ENCODE measurements at regions not wholly inside any gene's neighbourhood (a gene's known extent, or its start where the extent isn't known, plus 50 kb on each side); places are given as distances from the start of the nearest gene placed in this dataset.

DNA sequence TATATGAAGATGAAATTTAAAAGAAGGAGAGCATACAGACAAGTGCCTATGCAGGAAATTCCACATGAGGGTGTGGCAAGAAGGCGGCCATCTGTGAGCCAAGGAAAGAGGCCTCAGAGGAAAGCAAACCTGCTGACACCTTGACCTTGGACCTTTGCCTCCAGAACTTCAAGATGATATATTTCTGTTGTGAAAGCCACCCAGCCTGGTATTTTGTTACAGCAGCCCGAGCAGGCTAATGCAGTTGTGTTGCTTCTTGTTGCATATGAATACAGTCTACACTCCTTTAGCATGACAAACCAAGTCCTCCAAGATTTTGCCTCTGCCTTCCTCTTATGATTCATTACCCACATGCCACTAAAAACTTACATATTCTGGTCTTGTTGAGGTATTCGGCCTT, 374.8 kb upstream of the TRIB2 start:
- WGBS, 2 donors, result 77 to 88% methylated on average over 3 of the region's 3 CpGs
- DNase-seq (ENCODE audit: low spot score in 2 of 2), result no peak
- TF ChIP-seq, protein P1, sequence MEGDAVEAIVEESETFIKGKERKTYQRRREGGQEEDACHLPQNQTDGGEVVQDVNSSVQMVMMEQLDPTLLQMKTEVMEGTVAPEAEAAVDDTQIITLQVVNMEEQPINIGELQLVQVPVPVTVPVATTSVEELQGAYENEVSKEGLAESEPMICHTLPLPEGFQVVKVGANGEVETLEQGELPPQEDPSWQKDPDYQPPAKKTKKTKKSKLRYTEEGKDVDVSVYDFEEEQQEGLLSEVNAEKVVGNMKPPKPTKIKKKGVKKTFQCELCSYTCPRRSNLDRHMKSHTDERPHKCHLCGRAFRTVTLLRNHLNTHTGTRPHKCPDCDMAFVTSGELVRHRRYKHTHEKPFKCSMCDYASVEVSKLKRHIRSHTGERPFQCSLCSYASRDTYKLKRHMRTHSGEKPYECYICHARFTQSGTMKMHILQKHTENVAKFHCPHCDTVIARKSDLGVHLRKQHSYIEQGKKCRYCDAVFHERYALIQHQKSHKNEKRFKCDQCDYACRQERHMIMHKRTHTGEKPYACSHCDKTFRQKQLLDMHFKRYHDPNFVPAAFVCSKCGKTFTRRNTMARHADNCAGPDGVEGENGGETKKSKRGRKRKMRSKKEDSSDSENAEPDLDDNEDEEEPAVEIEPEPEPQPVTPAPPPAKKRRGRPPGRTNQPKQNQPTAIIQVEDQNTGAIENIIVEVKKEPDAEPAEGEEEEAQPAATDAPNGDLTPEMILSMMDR (IDR thresholded peaks at IDR 0.05), result no peak
- TF ChIP-seq POLR2A (IDR thresholded peaks at IDR 0.05), result no peak
- intact Hi-C loops (cut with DNase I; ENCODE audit: low total_unique reads), result no loop called here
- H3K4me3 ChIP-seq (ENCODE audit: low read depth, poor library complexity, severe bottlenecking), result no peak overlapping the region

DNA sequence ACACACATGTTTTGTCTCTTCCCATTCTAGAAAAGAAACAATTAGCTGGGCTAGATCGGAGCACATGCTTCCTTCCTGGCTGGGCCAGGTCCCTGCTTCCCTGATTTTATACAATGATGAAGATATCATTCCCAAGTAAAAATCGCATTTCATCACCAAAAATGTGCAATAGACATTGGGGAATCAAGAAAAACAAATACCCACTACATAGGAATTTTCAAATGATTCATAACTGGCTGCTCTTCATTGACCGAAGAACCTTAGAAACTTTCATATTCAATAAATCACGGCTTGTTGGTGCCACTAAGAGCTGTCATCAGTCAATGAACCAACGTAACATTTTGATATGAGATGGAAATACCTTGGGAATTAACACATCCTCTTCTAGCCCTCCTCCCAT, 373.6 kb upstream of the TRIB2 start:
- 89 to 91% methylated on average over 5 of the region's 5 CpGs for WGBS, 2 donors
- no peak for DNase-seq (ENCODE audit: low spot score in 2 of 2)
- no peak for TF ChIP-seq POLR2A (IDR thresholded peaks at IDR 0.05)
- TF ChIP-seq, protein P1 (IDR thresholded peaks at IDR 0.05), result no peak
- intact Hi-C loops (cut with DNase I; ENCODE audit: low total_unique reads), result no loop called here
- no peak overlapping the region for H3K4me3 ChIP-seq (ENCODE audit: low read depth, poor library complexity, severe bottlenecking)

DNA sequence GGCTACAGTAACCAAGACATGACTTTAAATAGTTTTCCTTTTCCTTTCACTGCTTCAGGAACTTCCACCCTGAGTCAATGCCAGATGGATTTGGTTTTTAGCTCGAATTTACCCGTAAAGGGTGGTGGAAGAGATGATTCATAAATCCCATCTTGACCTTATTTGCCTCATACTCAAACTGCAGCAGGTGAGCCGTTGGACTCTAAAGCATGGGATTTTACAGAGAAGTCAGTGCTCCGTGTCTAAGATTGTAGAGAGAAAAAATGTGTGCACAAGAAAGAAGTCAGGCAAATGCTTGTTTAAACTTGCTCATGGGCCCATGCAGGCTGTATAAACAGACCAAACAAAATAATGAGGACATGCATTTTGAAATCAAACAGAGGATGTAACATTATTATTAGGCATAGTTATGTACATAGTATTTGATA, 369.7 kb upstream of the TRIB2 start:
- no peak for DNase-seq (ENCODE audit: low spot score in 2 of 2)
- 33 to 39% methylated on average over 4 of the region's 4 CpGs for WGBS, 2 donors
- intact Hi-C loops (cut with DNase I; ENCODE audit: low total_unique reads), result no loop called here
- no peak overlapping the region for H3K4me3 ChIP-seq (ENCODE audit: low read depth, poor library complexity, severe bottlenecking)
- TF ChIP-seq, protein P1 (IDR thresholded peaks at IDR 0.05), result no peak
- TF ChIP-seq POLR2A (IDR thresholded peaks at IDR 0.05), result no peak

DNA sequence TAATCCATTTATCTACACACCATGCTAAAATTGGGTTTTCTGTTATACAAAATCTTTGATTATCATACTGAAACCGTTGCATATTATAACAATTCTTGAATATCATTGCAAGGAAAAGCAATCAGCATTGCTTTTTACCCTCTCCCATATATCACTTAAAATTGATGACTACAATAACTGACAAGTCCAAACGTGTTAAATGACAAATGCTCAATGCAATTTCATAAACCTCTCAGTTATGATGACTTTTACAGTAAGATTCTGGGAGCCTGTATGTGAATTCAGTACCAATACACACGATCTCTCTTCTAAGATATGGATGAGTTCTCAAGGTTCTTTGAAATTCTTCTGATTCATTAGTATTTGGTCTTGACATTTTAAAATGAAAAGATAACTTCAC, 368.5 kb upstream of the TRIB2 start:
- WGBS, 2 donors, result 67 to 82% methylated on average over 3 of the region's 3 CpGs

DNA sequence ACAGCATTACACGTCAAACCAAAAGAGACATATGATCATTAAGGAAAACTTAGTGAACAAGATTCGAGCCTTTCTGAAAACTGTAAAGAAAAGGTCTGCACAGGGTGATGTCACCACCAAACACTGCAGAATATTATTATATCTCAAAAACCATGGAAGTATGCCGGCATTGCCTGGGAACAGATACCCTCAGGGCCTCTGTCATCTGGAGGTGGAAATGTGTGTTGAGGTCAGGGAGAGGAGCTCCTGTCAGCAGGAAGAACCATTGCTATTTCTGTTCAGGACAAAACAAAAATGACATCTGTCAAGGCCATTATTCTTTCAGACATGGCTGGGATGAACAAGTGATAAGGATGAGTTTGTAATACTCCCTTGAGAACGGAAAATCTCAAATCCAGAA, 365.9 kb upstream of the TRIB2 start:
- intact Hi-C loops (cut with DNase I; ENCODE audit: low total_unique reads), result no loop called here

More for the DNA sequence above, 368.5 kb upstream of the TRIB2 start:
- DNase-seq (ENCODE audit: low spot score in 2 of 2), result no peak
- H3K4me3 ChIP-seq (ENCODE audit: low read depth, poor library complexity, severe bottlenecking), result no peak overlapping the region
- TF ChIP-seq, protein P1 (IDR thresholded peaks at IDR 0.05), result no peak
- no peak for TF ChIP-seq POLR2A (IDR thresholded peaks at IDR 0.05)
- intact Hi-C loops (cut with DNase I; ENCODE audit: low total_unique reads), result no loop called here

DNA sequence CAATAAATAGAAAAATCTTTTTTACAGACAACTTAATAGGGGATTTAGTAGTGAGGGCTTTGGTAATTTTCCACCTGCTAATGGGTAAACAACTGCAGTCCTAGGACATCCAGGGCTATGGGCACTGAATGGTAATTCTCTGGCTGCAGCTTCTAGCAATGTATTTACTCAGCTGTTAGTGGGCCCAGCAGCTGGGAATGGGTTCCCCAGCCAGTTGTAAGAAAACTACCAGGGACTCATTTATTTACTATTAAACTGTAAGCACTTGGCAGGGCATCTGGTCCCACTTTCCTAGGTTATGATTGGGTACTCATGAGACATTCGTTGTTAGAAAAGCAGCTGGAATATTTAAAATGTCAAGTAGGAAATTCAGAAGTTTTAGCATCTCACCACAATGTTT, 363.8 kb upstream of the TRIB2 start:
- no peak for TF ChIP-seq POLR2A (IDR thresholded peaks at IDR 0.05)
- TF ChIP-seq, protein P1 (IDR thresholded peaks at IDR 0.05), result no peak
- intact Hi-C loops (cut with DNase I; ENCODE audit: low total_unique reads), result no loop called here
- no peak overlapping the region for H3K4me3 ChIP-seq (ENCODE audit: low read depth, poor library complexity, severe bottlenecking)
- 46 to 63% methylated on average over 1 of the region's 1 CpG for WGBS, 2 donors
- DNase-seq (ENCODE audit: low spot score in 2 of 2), result no peak

More for the DNA sequence above, 365.9 kb upstream of the TRIB2 start:
- no peak overlapping the region for H3K4me3 ChIP-seq (ENCODE audit: low read depth, poor library complexity, severe bottlenecking)
- WGBS, 2 donors, result 85% methylated on average over 4 of the region's 4 CpGs
- TF ChIP-seq, protein P1 (IDR thresholded peaks at IDR 0.05), result no peak
- DNase-seq (ENCODE audit: low spot score in 2 of 2), result no peak
